Fibroblast of the aortic adventitia (primary cell): ENCODE measurements at regions not wholly inside any gene's neighbourhood (a gene's known extent, or its start where the extent isn't known, plus 50 kb on each side); places are given as distances from the start of the nearest gene placed in this dataset.

Source experiments
- DNase-seq: peaks from one replicate; pipeline ENCODE4 v3.0.0-alpha.2; 2010; ENCODE audit warnings: low read depth
- H3K4me3 ChIP-seq: 2 replicates; pipeline ENCODE4 v1.5.1; 2011; ENCODE audit warnings: low read depth, mild to moderate bottlenecking, control low read depth, low read length, moderate library complexity
- CTCF ChIP-seq: IDR thresholded peaks from 2 replicates; pipeline ENCODE4 v1.5.1; 2011; ENCODE audit warnings: mild to moderate bottlenecking, low read length, control low read depth, inconsistent platforms; ENCODE audit not compliant: insufficient read depth

- peak; percentile 54 for DNase-seq
- no peak for TF ChIP-seq CTCF
- no peak overlapping the region for H3K4me3 ChIP-seq
These were observed 193.5 kb downstream of the ACTL7B start for GRCh38 chr9:108662091-108662875.

- no peak overlapping the region for H3K4me3 ChIP-seq
- TF ChIP-seq CTCF = no peak
- DNase-seq = no peak
These were observed 199.2 kb downstream of the ACTL7B start for GRCh38 chr9:108656566-108656965.

GRCh38 chr9:108655818-108656217, 200.0 kb downstream of the ACTL7B start:
- no peak for DNase-seq
- no peak for TF ChIP-seq CTCF
- H3K4me3 ChIP-seq = no peak overlapping the region

- DNase-seq = no peak
- H3K4me3 ChIP-seq = no peak overlapping the region
- no peak for TF ChIP-seq CTCF
These were observed 201.2 kb downstream of the ACTL7B start for GRCh38 chr9:108654566-108654965.

GRCh38 chr9:108652851-108653250, 202.9 kb downstream of the ACTL7B start:
- no peak for TF ChIP-seq CTCF
- H3K4me3 ChIP-seq = no peak overlapping the region
- DNase-seq = no peak

GRCh38 chr9:108650826-108651225, 205.0 kb downstream of the ACTL7B start:
- TF ChIP-seq CTCF = no peak
- no peak for DNase-seq

GRCh38 chr9:108645520-108645919, 210.3 kb downstream of the ACTL7B start:
- H3K4me3 ChIP-seq = no peak overlapping the region
- no peak for TF ChIP-seq CTCF
- no peak for DNase-seq

More at GRCh38 chr9:108650826-108651225, 205.0 kb downstream of the ACTL7B start:
- no peak overlapping the region for H3K4me3 ChIP-seq
